ENCODE measurements at regions not wholly inside any gene's neighbourhood (a gene's known extent, or its start where the extent isn't known, plus 50 kb on each side); places are given as distances from the start of the nearest gene placed in this dataset.
"Not testable (repeated sequence)": the region's sequence is repeated elsewhere in the genome, so short reads cannot be mapped to it uniquely, and the experiment has no call there.

DNA sequence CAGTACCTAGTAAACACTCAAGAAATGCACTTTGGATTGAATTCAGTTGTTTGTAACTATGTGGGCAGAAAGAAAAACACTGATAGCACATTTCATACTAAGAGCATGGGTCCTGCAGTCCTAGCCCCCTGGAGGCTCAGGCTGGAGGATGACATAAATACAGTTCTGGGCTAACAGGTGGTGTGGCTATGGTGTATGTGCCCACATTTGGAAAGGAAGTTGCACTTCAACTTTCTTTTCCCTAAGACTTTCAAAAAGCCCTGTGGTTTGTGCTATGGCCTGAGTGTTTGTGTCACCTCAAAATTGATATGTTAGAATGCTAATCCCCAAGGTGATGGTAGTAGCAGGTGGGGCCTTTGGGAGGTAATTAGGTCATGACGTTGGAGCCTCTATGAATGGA is 218.2 kb downstream of the CDCA7 start:
- no peak for TF ChIP-seq POLR2AphosphoS5 (IDR thresholded peaks at IDR 0.05)
- TF ChIP-seq EP300 (IDR thresholded peaks at IDR 0.05), result no peak
- TF ChIP-seq, protein P1, sequence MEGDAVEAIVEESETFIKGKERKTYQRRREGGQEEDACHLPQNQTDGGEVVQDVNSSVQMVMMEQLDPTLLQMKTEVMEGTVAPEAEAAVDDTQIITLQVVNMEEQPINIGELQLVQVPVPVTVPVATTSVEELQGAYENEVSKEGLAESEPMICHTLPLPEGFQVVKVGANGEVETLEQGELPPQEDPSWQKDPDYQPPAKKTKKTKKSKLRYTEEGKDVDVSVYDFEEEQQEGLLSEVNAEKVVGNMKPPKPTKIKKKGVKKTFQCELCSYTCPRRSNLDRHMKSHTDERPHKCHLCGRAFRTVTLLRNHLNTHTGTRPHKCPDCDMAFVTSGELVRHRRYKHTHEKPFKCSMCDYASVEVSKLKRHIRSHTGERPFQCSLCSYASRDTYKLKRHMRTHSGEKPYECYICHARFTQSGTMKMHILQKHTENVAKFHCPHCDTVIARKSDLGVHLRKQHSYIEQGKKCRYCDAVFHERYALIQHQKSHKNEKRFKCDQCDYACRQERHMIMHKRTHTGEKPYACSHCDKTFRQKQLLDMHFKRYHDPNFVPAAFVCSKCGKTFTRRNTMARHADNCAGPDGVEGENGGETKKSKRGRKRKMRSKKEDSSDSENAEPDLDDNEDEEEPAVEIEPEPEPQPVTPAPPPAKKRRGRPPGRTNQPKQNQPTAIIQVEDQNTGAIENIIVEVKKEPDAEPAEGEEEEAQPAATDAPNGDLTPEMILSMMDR (IDR thresholded peaks at IDR 0.05), result no peak
- TF ChIP-seq POLR2A (IDR thresholded peaks at IDR 0.05), result no peak
- no peaks in the 10 kb centered on the region for H3K36me3 ChIP-seq
- peaks cover 0 to 10% (median 0%) of the 10 kb centered on the region in 3 donors for H3K4me1 ChIP-seq
- no peaks in the 10 kb centered on the region for H3K27me3 ChIP-seq
- H3K4me3 ChIP-seq, result no peak overlapping the region
- no peak for ATAC-seq
- no peaks in the 10 kb centered on the region for H3K9me3 ChIP-seq
- WGBS, 2 donors (ENCODE audit: low coverage in 1 of 2), result 78% methylated on average over 1 of the region's 1 CpG; no CpG with 5 or more reads in 1 of the 2 donors
- no peak overlapping the region for H3K27ac ChIP-seq

DNA sequence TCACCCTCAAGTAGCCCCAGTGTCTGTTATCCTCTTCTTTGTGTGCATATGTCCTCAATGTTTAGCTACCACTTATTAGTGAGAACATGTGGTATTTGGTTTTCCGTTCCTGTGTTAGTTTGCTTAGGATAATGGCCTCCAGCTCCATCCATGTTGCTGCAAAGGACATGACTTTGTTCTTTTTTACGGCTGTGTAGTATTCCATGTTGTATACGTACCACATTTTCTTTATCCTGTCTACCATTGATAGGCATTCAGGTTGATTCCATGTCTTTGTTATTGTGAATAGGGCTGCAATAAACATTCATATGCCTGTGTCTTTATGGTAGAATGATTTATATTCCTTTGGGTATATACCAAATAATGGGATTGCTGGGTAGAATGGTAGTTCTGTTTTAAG is 219.1 kb downstream of the CDCA7 start:
- not testable (repeated sequence) for H3K4me3 ChIP-seq, ATAC-seq, H3K27ac ChIP-seq, H3K27me3 ChIP-seq, H3K9me3 ChIP-seq, H3K36me3 ChIP-seq
- H3K4me1 ChIP-seq, result peaks cover 0 to 10% (median 0%) of the 10 kb centered on the region in 3 donors
- 74 to 93% methylated on average over 2 of the region's 3 CpGs for WGBS, 2 donors (ENCODE audit: low coverage in 1 of 2)

DNA sequence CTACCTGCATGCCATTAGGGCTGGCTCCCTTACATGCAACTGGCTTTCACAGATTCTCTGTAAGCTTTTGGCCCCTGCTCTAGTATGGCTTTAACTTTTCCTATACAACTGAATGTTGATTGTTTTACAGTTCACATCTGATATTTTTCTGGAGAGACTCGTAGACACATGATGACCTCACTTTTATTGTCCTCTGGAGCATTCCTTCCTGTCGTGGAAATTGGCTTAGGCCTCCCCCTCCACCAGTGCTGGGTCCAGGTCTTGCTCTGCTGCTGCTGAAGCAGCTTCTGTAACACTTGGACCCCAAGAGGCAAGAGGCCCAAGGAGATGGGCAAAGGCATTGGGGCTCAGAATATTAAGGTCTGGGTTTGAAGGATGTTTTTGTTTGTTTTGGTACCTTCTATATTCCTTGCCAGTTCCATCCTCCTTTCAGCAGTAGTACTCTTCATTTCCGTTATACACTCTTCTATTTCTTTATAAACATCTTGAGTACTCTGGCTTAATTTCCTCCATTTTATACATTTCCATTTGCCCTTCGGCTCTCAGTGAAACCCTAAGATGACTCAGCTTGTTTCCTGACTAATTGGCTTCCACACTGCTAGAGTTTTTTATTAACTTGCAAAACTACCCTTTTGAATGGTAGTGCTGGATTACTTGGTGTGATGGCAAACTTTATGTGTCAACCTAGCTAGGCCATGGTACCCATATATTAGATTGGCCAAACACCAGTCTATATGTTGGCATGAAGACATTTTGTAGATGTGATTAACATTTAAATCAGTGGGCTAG is 219.8 kb downstream of the CDCA7 start:
- Histone ChIP-seq H3K27ac (no peak overlapping the region), H3K4me3 (no peak overlapping the region), H3K27me3 (no peaks in the 10 kb centered on the region), H3K9me3 (no peaks in the 10 kb centered on the region), H3K36me3 (no peaks in the 10 kb centered on the region), H3K4me1 (peaks cover 0 to 10% (median 0%) of the 10 kb centered on the region in 3 donors)
- WGBS, 2 donors (ENCODE audit: low coverage in 1 of 2), result 46 to 68% methylated on average over 3 to 4 of the region's 4 CpGs
- no peak for TF ChIP-seq EP300 (IDR thresholded peaks at IDR 0.05)
- TF ChIP-seq, protein P1 (IDR thresholded peaks at IDR 0.05), result no peak
- no peak for TF ChIP-seq POLR2A (IDR thresholded peaks at IDR 0.05)
- no peak for TF ChIP-seq POLR2AphosphoS5 (IDR thresholded peaks at IDR 0.05)
- ATAC-seq, result no peak

DNA sequence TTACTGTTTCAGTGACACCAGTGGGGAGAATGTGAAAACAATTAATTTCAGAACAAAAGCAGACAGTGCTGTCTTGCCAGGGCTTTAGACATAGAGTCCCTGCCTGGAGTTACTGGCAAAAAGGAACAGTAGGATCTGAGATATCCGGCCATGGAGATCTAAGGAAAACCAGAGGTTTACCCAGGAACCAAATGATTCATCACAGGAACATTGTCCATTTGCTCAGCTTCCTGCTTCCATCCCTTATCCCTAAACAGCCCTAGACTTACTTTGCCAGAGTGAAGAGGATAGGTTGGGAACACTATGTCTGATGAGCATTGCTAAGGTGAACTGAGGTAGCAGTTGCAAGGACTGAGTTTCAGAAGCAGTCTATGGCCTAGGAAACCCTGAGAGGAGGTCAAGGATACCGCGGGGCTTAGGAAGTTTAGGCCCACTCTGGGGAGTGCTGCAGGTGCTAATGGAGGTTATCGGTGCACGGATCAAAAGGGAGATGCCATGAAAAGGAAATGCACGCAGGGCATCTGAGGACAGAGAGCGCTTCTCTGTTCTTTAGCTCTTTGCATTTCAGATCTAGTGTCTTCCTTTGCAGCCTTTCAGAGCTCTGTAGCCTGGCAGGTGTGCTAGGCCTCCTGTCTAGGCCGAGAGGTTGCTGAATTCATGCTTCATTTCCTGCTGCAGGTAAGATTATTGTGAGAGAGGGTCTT is 223.9 kb downstream of the CDCA7 start:
- Histone ChIP-seq H3K36me3 (no peaks in the 10 kb centered on the region), H3K27me3 (peaks cover 4% of the 10 kb centered on the region), H3K27ac (no peak overlapping the region), H3K4me3 (no peak overlapping the region), H3K4me1 (no peaks in the 10 kb centered on the region), H3K9me3 (no peaks in the 10 kb centered on the region)
- 83 to 94% methylated on average over 4 to 6 of the region's 8 CpGs for WGBS, 2 donors (ENCODE audit: low coverage in 1 of 2)
- TF ChIP-seq POLR2AphosphoS5 (IDR thresholded peaks at IDR 0.05) (no peak), POLR2A (IDR thresholded peaks at IDR 0.05) (no peak), EP300 (IDR thresholded peaks at IDR 0.05) (no peak)
- TF ChIP-seq, protein P1 (IDR thresholded peaks at IDR 0.05), result no peak
- no peak for ATAC-seq

DNA sequence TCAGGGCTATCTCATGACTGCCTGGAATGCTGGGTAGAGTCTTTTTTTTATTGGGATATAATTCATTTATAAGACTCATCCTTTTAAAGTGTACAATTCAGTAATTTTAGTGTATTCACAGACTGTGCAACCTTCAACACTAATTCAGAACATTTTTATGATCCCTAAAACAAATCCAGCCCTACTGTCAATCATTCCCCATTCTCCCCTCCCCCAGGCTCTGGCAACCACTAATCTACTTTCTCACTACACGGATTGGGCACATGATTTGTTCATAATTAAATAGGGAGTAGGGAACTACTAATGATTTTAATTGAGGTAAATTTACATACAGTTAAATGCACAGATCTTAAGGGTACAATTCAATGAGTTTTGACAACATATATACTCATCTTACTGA is 225.7 kb downstream of the CDCA7 start:
- H3K36me3 ChIP-seq, result no peaks in the 10 kb centered on the region
- no peaks in the 10 kb centered on the region for H3K9me3 ChIP-seq
- H3K4me1 ChIP-seq, result no peaks in the 10 kb centered on the region
- H3K27ac ChIP-seq, result no peak overlapping the region
- ATAC-seq, result no peak
- H3K4me3 ChIP-seq, result no peak overlapping the region
- TF ChIP-seq EP300 (IDR thresholded peaks at IDR 0.05) (no peak), POLR2A (IDR thresholded peaks at IDR 0.05) (no peak), POLR2AphosphoS5 (IDR thresholded peaks at IDR 0.05) (no peak)
- TF ChIP-seq, protein P1 (IDR thresholded peaks at IDR 0.05), result no peak
- WGBS, 2 donors (ENCODE audit: low coverage in 1 of 2), result 71 to 92% methylated on average over 1 of the region's 1 CpG
- H3K27me3 ChIP-seq, result peaks cover 4% of the 10 kb centered on the region

Data from gastroesophageal sphincter (tissue), 4 donors.